K562 (cell line): ENCODE measurements at regions not wholly inside any gene's neighbourhood (a gene's known extent, or its start where the extent isn't known, plus 50 kb on each side); places are given as distances from the start of the nearest gene placed in this dataset.

Source experiments
- HDAC1 ChIP-seq, 2 experiments: fragments of 450-650 bp; IDR thresholded peaks; 2 replicates each; pipeline ENCODE4 v1.6.1; 2016 to 2017; ENCODE audit warnings: inconsistent platforms in 1 of 2, mild to moderate bottlenecking in 1 of 2, moderate library complexity in 1 of 2
- MBD1 ChIP-seq: fragments of 250-450 bp; sonication (Bioruptor Pico); IDR thresholded peaks from 2 replicates; pipeline ENCODE4 v1.8.0; 2022; ENCODE audit warnings: inconsistent platforms
- MCM5 ChIP-seq: fragments of 450-650 bp; IDR thresholded peaks from 2 replicates; pipeline ENCODE4 v1.6.1; 2016; ENCODE audit warnings: low read depth
- MECOM ChIP-seq: fragments of 250-450 bp; sonication (Bioruptor Pico); IDR thresholded peaks from 2 replicates; pipeline ENCODE4 v1.8.0; 2022; ENCODE audit warnings: inconsistent platforms
- NCOA1 ChIP-seq: fragments of 450-650 bp; IDR thresholded peaks from 2 replicates; pipeline ENCODE4 v1.6.1; 2016; ENCODE audit warnings: low read depth
- XRCC3 ChIP-seq: fragments of 450-650 bp; IDR thresholded peaks from 2 replicates; pipeline ENCODE4 v1.6.1; 2017; ENCODE audit warnings: mild to moderate bottlenecking, moderate library complexity
- ZNF318 ChIP-seq, 2 experiments: fragments of 450-650 bp; IDR thresholded peaks; 2 replicates each; pipeline ENCODE4 v1.6.1; 2016; ENCODE audit warnings: mild to moderate bottlenecking in 2 of 2, borderline replicate concordance in 1 of 2, low read depth in 1 of 2, moderate library complexity in 1 of 2
- ZNF407 ChIP-seq: fragments of 450-650 bp; IDR thresholded peaks from 2 replicates; pipeline ENCODE4 v1.6.1; 2016; ENCODE audit warnings: low read depth
- ZNF76 ChIP-seq: fragments of 250-450 bp; sonication (Bioruptor Pico); IDR thresholded peaks from 2 replicates; pipeline ENCODE4 v1.4.0; 2020; ENCODE audit warnings: mild to moderate bottlenecking, moderate library complexity, borderline replicate concordance

GRCh38 chr15:58331913-58332675 is 99.7 kb upstream of the LIPC start (continued):
- TF ChIP-seq ZNF318 (IDR thresholded peaks at IDR 0.05; ENCODE audit: borderline replicate concordance in 1 of 2, low read depth in 1 of 2) (peak in 1 of 2 experiments; percentile 99; a peak in 3 of 4 replicates), ZNF407 (no peak), XRCC3 (no peak), MECOM (CRISPR knock-in tag) (no peak), MBD1 (CRISPR knock-in tag) (no peak), NCOA1 (peak; percentile 87), ZNF76 (CRISPR knock-in tag) (peak; percentile 71), HDAC1 (IDR thresholded peaks at IDR 0.05) (peak in 1 of 2 experiments; percentile 80; a peak in 2 of 4 replicates), MCM5 (no peak)
